ENCODE measurements at regions not wholly inside any gene's neighbourhood (a gene's known extent, or its start where the extent isn't known, plus 50 kb on each side); places are given as distances from the start of the nearest gene placed in this dataset.
A peak's percentile ranks its signal among the peaks of the same experiment; 100 is the strongest.

DNA sequence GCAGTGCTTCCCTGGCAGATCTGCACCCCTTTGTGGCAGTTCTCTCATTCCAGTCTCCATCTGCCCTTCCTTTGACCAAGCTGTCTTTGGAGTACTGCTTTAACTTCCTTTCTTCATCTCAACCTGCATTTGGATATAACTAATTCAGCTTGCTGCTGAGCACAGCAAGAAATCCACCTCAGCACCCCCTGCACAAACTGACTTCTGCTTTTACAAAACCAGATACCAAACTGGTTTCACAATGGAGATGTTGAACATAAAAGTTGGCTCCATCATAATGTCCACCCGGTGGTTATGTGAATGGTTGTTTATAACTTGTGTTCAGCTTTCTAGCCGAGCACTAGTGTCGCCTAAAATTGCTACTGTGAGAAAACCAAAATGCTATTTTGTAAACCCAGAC, 341.1 kb upstream of the SEMA6D start:
- no peak overlapping the region for H3K27ac ChIP-seq (ENCODE audit: low read length, poor library complexity, severe bottlenecking)
- H3K18ac ChIP-seq (ENCODE audit: low read depth in 1 of 2, low read length in 2 of 2): peak overlapping the region in 1 of 2 experiments; percentile 76
- H3K4me3 ChIP-seq (ENCODE audit: insufficient read depth in 1 of 2, low read depth in 1 of 2, low read length in 2 of 2): no peak overlapping the region
- H4K8ac ChIP-seq (ENCODE audit: low read length): no peak overlapping the region
- H3K23ac ChIP-seq (ENCODE audit: low read length in 2 of 2): no peak overlapping the region
- no peaks in the 10 kb centered on the region for H3K79me1 ChIP-seq (replicated peaks; ENCODE audit: low read length, poor library complexity, severe bottlenecking)
- no peak overlapping the region for H2BK120ac ChIP-seq (ENCODE audit: low read depth, low read length)
- no peak overlapping the region for H2BK5ac ChIP-seq (ENCODE audit: low read depth, low read length, poor library complexity, severe bottlenecking)
- no peak overlapping the region for H2BK15ac ChIP-seq (ENCODE audit: low read depth, poor library complexity, severe bottlenecking)
- no peak overlapping the region for H3K4me2 ChIP-seq (ENCODE audit: low read length, poor library complexity, severe bottlenecking)
- no peak overlapping the region for H3K14ac ChIP-seq (ENCODE audit: low read length in 2 of 2)
- no peaks in the 10 kb centered on the region for H3K27me3 ChIP-seq (ENCODE audit: control insufficient read depth in 1 of 2, insufficient read depth in 1 of 2, low read length in 2 of 2)
- no peak overlapping the region for H3K4ac ChIP-seq (ENCODE audit: low read depth in 1 of 2, low read length in 2 of 2)
- no peak overlapping the region for H2AK5ac ChIP-seq (ENCODE audit: low read length, severe bottlenecking)
- H2AFZ ChIP-seq (ENCODE audit: low read depth, low read length): no peak overlapping the region
- H4K91ac ChIP-seq (ENCODE audit: low read length): no peak overlapping the region
- no peak overlapping the region for H3K9ac ChIP-seq (ENCODE audit: low read length)
- 71% methylated on average over 3 of the region's 3 CpGs for WGBS
- no peak for DNase-seq
- no peaks in the 10 kb centered on the region for H3K36me3 ChIP-seq (ENCODE audit: control insufficient read depth in 1 of 2, insufficient read depth in 2 of 2, low read depth in 1 of 2, low read length in 2 of 2)
- H2BK12ac ChIP-seq (ENCODE audit: low read length in 2 of 2): no peak overlapping the region
- H3K4me1 ChIP-seq (ENCODE audit: control insufficient read depth, insufficient read depth, low read depth, low read length): no peaks in the 10 kb centered on the region
- no peaks in the 10 kb centered on the region for H3K9me3 ChIP-seq (ENCODE audit: control insufficient read depth, low read length)

DNA sequence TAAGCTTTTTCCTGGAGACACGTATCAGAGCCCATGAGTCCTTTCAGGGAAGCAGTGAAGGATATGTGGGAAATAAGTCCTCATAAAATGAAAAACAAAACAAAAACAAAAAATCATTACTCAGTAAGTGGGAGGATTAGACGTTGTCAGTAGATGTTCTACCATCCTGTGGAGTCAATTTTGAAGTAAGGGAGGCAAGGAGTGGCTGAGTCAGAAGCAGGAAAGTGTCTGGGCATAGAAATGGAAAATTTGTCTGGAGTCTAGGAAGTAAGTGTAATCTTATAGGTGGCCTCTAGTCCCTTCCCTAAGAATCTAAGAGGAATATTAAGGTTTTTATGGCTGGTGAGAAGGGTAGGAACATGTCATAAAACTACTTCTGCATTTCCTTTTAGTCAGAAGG, 339.8 kb upstream of the SEMA6D start:
- Histone ChIP-seq H3K27ac (ENCODE audit: low read length, poor library complexity, severe bottlenecking) (no peak overlapping the region), H3K4ac (ENCODE audit: low read depth in 1 of 2, low read length in 2 of 2) (no peak overlapping the region), H3K9ac (ENCODE audit: low read length) (no peak overlapping the region), H2BK120ac (ENCODE audit: low read depth, low read length) (no peak overlapping the region), H3K36me3 (ENCODE audit: control insufficient read depth in 1 of 2, insufficient read depth in 2 of 2, low read depth in 1 of 2, low read length in 2 of 2) (no peaks in the 10 kb centered on the region), H2BK15ac (ENCODE audit: low read depth, poor library complexity, severe bottlenecking) (no peak overlapping the region), H3K4me2 (ENCODE audit: low read length, poor library complexity, severe bottlenecking) (no peak overlapping the region), H2AK5ac (ENCODE audit: low read length, severe bottlenecking) (no peak overlapping the region), H3K4me3 (ENCODE audit: insufficient read depth in 1 of 2, low read depth in 1 of 2, low read length in 2 of 2) (no peak overlapping the region), H4K91ac (ENCODE audit: low read length) (no peak overlapping the region), H3K14ac (ENCODE audit: low read length in 2 of 2) (no peak overlapping the region), H3K9me3 (ENCODE audit: control insufficient read depth, low read length) (no peaks in the 10 kb centered on the region), H3K18ac (ENCODE audit: low read depth in 1 of 2, low read length in 2 of 2) (peak overlapping the region in 1 of 2 experiments; percentile 24), H3K27me3 (ENCODE audit: control insufficient read depth in 1 of 2, insufficient read depth in 1 of 2, low read length in 2 of 2) (no peaks in the 10 kb centered on the region), H2BK12ac (ENCODE audit: low read length in 2 of 2) (no peak overlapping the region), H4K8ac (ENCODE audit: low read length) (no peak overlapping the region), H3K79me1 (replicated peaks; ENCODE audit: low read length, poor library complexity, severe bottlenecking) (no peaks in the 10 kb centered on the region), H3K23ac (ENCODE audit: low read length in 2 of 2) (no peak overlapping the region), H2AFZ (ENCODE audit: low read depth, low read length) (no peak overlapping the region), H3K4me1 (ENCODE audit: control insufficient read depth, insufficient read depth, low read depth, low read length) (no peaks in the 10 kb centered on the region), H2BK5ac (ENCODE audit: low read depth, low read length, poor library complexity, severe bottlenecking) (no peak overlapping the region)
- WGBS: 54% methylated on average over 2 of the region's 2 CpGs
- DNase-seq: no peak

GRCh38 chr15:47378527-47378926, 338.8 kb upstream of the SEMA6D start:
- H3K9me3 ChIP-seq (ENCODE audit: control insufficient read depth, low read length): no peaks in the 10 kb centered on the region
- H3K14ac ChIP-seq (ENCODE audit: low read length in 2 of 2): no peak overlapping the region
- no CpG with 5 or more reads among the region's 2 CpGs for WGBS
- H2BK12ac ChIP-seq (ENCODE audit: low read length in 2 of 2): no peak overlapping the region
- no peak overlapping the region for H2AK5ac ChIP-seq (ENCODE audit: low read length, severe bottlenecking)
- H3K27me3 ChIP-seq (ENCODE audit: control insufficient read depth in 1 of 2, insufficient read depth in 1 of 2, low read length in 2 of 2): no peaks in the 10 kb centered on the region
- no peaks in the 10 kb centered on the region for H3K36me3 ChIP-seq (ENCODE audit: control insufficient read depth in 1 of 2, insufficient read depth in 2 of 2, low read depth in 1 of 2, low read length in 2 of 2)
- H4K91ac ChIP-seq (ENCODE audit: low read length): no peak overlapping the region
- no peak overlapping the region for H2BK120ac ChIP-seq (ENCODE audit: low read depth, low read length)
- H3K4me1 ChIP-seq (ENCODE audit: control insufficient read depth, insufficient read depth, low read depth, low read length): no peaks in the 10 kb centered on the region
- H4K8ac ChIP-seq (ENCODE audit: low read length): no peak overlapping the region
- no peak overlapping the region for H3K9ac ChIP-seq (ENCODE audit: low read length)
- H3K4ac ChIP-seq (ENCODE audit: low read depth in 1 of 2, low read length in 2 of 2): no peak overlapping the region
- H2BK15ac ChIP-seq (ENCODE audit: low read depth, poor library complexity, severe bottlenecking): no peak overlapping the region
- H3K23ac ChIP-seq (ENCODE audit: low read length in 2 of 2): no peak overlapping the region
- H3K4me3 ChIP-seq (ENCODE audit: insufficient read depth in 1 of 2, low read depth in 1 of 2, low read length in 2 of 2): no peak overlapping the region
- no peak overlapping the region for H2BK5ac ChIP-seq (ENCODE audit: low read depth, low read length, poor library complexity, severe bottlenecking)
- DNase-seq: no peak
- H3K79me1 ChIP-seq (replicated peaks; ENCODE audit: low read length, poor library complexity, severe bottlenecking): no peaks in the 10 kb centered on the region
- no peak overlapping the region for H3K18ac ChIP-seq (ENCODE audit: low read depth in 1 of 2, low read length in 2 of 2)
- H3K27ac ChIP-seq (ENCODE audit: low read length, poor library complexity, severe bottlenecking): no peak overlapping the region
- H3K4me2 ChIP-seq (ENCODE audit: low read length, poor library complexity, severe bottlenecking): no peak overlapping the region
- H2AFZ ChIP-seq (ENCODE audit: low read depth, low read length): no peak overlapping the region

DNA sequence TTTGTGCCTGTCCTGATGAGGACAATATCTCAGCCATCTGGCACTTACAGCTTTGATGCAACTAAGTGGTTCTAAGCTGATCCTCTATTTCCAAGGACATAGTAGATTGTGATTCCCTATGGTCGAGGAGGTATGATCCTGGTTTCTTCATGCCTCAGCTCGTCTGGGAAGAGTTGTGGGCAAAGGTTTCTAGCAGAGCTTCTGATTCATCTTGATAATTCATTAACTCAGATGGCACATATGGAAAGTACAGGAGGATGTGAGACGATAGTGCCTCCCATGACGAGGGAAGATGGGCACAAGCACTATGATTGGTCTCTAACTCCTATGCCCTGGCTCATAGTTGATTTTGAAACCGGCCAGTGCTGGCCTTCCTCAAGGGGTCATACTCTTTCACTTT, 334.2 kb upstream of the SEMA6D start:
- DNase-seq: no peak
- Histone ChIP-seq H3K9ac (ENCODE audit: low read length) (no peak overlapping the region), H3K18ac (ENCODE audit: low read depth in 1 of 2, low read length in 2 of 2) (no peak overlapping the region), H2BK120ac (ENCODE audit: low read depth, low read length) (peak overlapping the region; percentile 13), H3K36me3 (ENCODE audit: control insufficient read depth in 1 of 2, insufficient read depth in 2 of 2, low read depth in 1 of 2, low read length in 2 of 2) (no peaks in the 10 kb centered on the region), H2BK12ac (ENCODE audit: low read length in 2 of 2) (peak overlapping the region in 1 of 2 experiments; percentile 27), H2BK15ac (ENCODE audit: low read depth, poor library complexity, severe bottlenecking) (no peak overlapping the region), H3K4me1 (ENCODE audit: control insufficient read depth, insufficient read depth, low read depth, low read length) (peaks cover 2% of the 10 kb centered on the region), H3K4ac (ENCODE audit: low read depth in 1 of 2, low read length in 2 of 2) (no peak overlapping the region), H3K79me1 (replicated peaks; ENCODE audit: low read length, poor library complexity, severe bottlenecking) (no peaks in the 10 kb centered on the region), H4K91ac (ENCODE audit: low read length) (peak overlapping the region; percentile 31), H3K9me3 (ENCODE audit: control insufficient read depth, low read length) (no peaks in the 10 kb centered on the region), H4K8ac (ENCODE audit: low read length) (no peak overlapping the region), H2BK5ac (ENCODE audit: low read depth, low read length, poor library complexity, severe bottlenecking) (no peak overlapping the region), H3K4me2 (ENCODE audit: low read length, poor library complexity, severe bottlenecking) (no peak overlapping the region), H3K27ac (ENCODE audit: low read length, poor library complexity, severe bottlenecking) (no peak overlapping the region), H3K27me3 (ENCODE audit: control insufficient read depth in 1 of 2, insufficient read depth in 1 of 2, low read length in 2 of 2) (no peaks in the 10 kb centered on the region), H3K4me3 (ENCODE audit: insufficient read depth in 1 of 2, low read depth in 1 of 2, low read length in 2 of 2) (no peak overlapping the region), H3K23ac (ENCODE audit: low read length in 2 of 2) (no peak overlapping the region), H2AK5ac (ENCODE audit: low read length, severe bottlenecking) (no peak overlapping the region), H2AFZ (ENCODE audit: low read depth, low read length) (no peak overlapping the region), H3K14ac (ENCODE audit: low read length in 2 of 2) (no peak overlapping the region)
- 97% methylated on average over 5 of the region's 5 CpGs for WGBS
